OCI-LY3 (cell line): ENCODE measurements at regions not wholly inside any gene's neighbourhood (a gene's known extent, or its start where the extent isn't known, plus 50 kb on each side); places are given as distances from the start of the nearest gene placed in this dataset.

Experiments
- H2AFZ ChIP-seq: fragments of 200-600, 300-600 bp; shearing (Covaris generic); 2 replicates; pipeline ENCODE4 v1.6.0; 2014; ENCODE audit warnings: antibody characterized with exemption, low read depth, low read length
- H3K27ac ChIP-seq: fragments of 200-600, 300-600 bp; sonication (generic); 2 replicates; pipeline ENCODE4 v1.5.1; 2014; ENCODE audit warnings: mild to moderate bottlenecking, low read length, moderate library complexity, mixed read lengths
- H3K27me3 ChIP-seq: fragments of 200-600, 300-600 bp; sonication (generic); 2 replicates; pipeline ENCODE4 v1.6.1; 2014; ENCODE audit warnings: low read depth, low read length, mixed read lengths
- H3K36me3 ChIP-seq: fragments of 200-600, 300-600 bp; sonication (generic); replicated peaks from 2 replicates; pipeline ENCODE3; 2014; ENCODE audit warnings: low read depth, low read length, mixed read lengths
- H3K4me1 ChIP-seq: fragments of 300-600, 200-600 bp; sonication (generic); 2 replicates; pipeline ENCODE4 v1.6.1; 2014; ENCODE audit warnings: low read length, mixed read lengths
- H3K4me2 ChIP-seq: fragments of 200-600, 300-600 bp; sonication (generic); 2 replicates; pipeline ENCODE4 v1.6.1; 2014; ENCODE audit warnings: low read length, mixed read lengths
- H3K4me3 ChIP-seq: fragments of 300-600, 200-600 bp; sonication (generic); 2 replicates; pipeline ENCODE4 v1.5.1; 2014; ENCODE audit warnings: antibody characterized with exemption, mild to moderate bottlenecking, low read length, moderate library complexity
- H3K79me2 ChIP-seq: fragments of 300-600, 200-600 bp; shearing (Covaris generic); 2 replicates; pipeline ENCODE4 v1.6.1; 2014; ENCODE audit warnings: mild to moderate bottlenecking, low read length, mixed read lengths
- H3K9ac ChIP-seq: fragments of 300-600, 200-600 bp; shearing (Covaris generic); 2 replicates; pipeline ENCODE4 v1.6.0; 2014; ENCODE audit warnings: mild to moderate bottlenecking, low read length, moderate library complexity
- H3K9me3 ChIP-seq: fragments of 200-600, 300-600 bp; shearing (Covaris generic); 2 replicates; pipeline ENCODE4 v1.6.1; 2014; ENCODE audit warnings: low read length, mixed read lengths; ENCODE audit not compliant: insufficient read depth
- H4K20me1 ChIP-seq: fragments of 200-600, 300-600 bp; sonication (generic); 2 replicates; pipeline ENCODE4 v1.6.1; 2016; ENCODE audit warnings: low read length, mixed read lengths; ENCODE audit not compliant: insufficient read depth
- CTCF ChIP-seq: fragments of 200-600, 300-600 bp; sonication (generic); IDR thresholded peaks from 2 replicates; pipeline ENCODE4 v1.5.1; 2014; ENCODE audit warnings: antibody characterized with exemption, low read length, low read depth
- EZH2phosphoT487 ChIP-seq: fragments of 200-600 bp; shearing (Covaris generic); IDR thresholded peaks from 2 replicates; pipeline ENCODE4 v1.6.1; 2018; ENCODE audit warnings: antibody characterized with exemption, mixed run types, low read depth

GRCh38 chr7:156195276-156195675 is 383.0 kb upstream of the SHH start:
- Histone ChIP-seq H3K79me2 (no peaks in the 10 kb centered on the region), H3K4me2 (no peak overlapping the region), H3K9ac (no peak overlapping the region), H3K27me3 (peaks cover 3% of the 10 kb centered on the region; the same call in 1 of the 2 replicates), H3K27ac (no peak overlapping the region), H3K36me3 (no peaks in the 10 kb centered on the region), H2AFZ (no peak overlapping the region), H3K9me3 (no peaks in the 10 kb centered on the region), H3K4me3 (no peak overlapping the region), H4K20me1 (no peaks in the 10 kb centered on the region), H3K4me1 (no peaks in the 10 kb centered on the region)
- no peak for TF ChIP-seq EZH2phosphoT487
- TF ChIP-seq CTCF, result no peak

GRCh38 chr7:156194813-156195212 is 382.6 kb upstream of the SHH start:
- Histone ChIP-seq H4K20me1 (no peaks in the 10 kb centered on the region), H3K4me3 (no peak overlapping the region), H3K4me1 (no peaks in the 10 kb centered on the region), H3K27ac (no peak overlapping the region), H2AFZ (no peak overlapping the region), H3K27me3 (peaks cover under 1% of the 10 kb centered on the region; the same call in 1 of the 2 replicates), H3K79me2 (no peaks in the 10 kb centered on the region), H3K36me3 (no peaks in the 10 kb centered on the region), H3K9me3 (no peaks in the 10 kb centered on the region), H3K9ac (no peak overlapping the region), H3K4me2 (no peak overlapping the region)
- no peak for TF ChIP-seq EZH2phosphoT487
- TF ChIP-seq CTCF, result no peak

- H3K79me2 ChIP-seq, result no peaks in the 10 kb centered on the region
- H3K9me3 ChIP-seq, result no peaks in the 10 kb centered on the region
- no peak overlapping the region for H3K4me3 ChIP-seq
These were observed 380.7 kb upstream of the SHH start for GRCh38 chr7:156192921-156193320.

GRCh38 chr7:156191090-156191489 is 378.8 kb upstream of the SHH start:
- H3K9ac ChIP-seq, result no peak overlapping the region
- no peak overlapping the region for H3K27ac ChIP-seq
- H3K4me3 ChIP-seq, result no peak overlapping the region
- TF ChIP-seq CTCF (no peak), EZH2phosphoT487 (no peak)
- H3K36me3 ChIP-seq, result no peaks in the 10 kb centered on the region
- no peaks in the 10 kb centered on the region for H3K9me3 ChIP-seq
- H3K4me2 ChIP-seq, result no peak overlapping the region
- H3K79me2 ChIP-seq, result no peaks in the 10 kb centered on the region
- H3K4me1 ChIP-seq, result no peaks in the 10 kb centered on the region
- no peaks in the 10 kb centered on the region for H3K27me3 ChIP-seq
- H2AFZ ChIP-seq, result no peak overlapping the region
- H4K20me1 ChIP-seq, result no peaks in the 10 kb centered on the region

More at GRCh38 chr7:156192921-156193320, 380.7 kb upstream of the SHH start:
- Histone ChIP-seq H3K4me2 (no peak overlapping the region), H3K4me1 (no peaks in the 10 kb centered on the region), H3K36me3 (no peaks in the 10 kb centered on the region), H2AFZ (no peak overlapping the region), H3K9ac (no peak overlapping the region), H3K27ac (no peak overlapping the region), H4K20me1 (no peaks in the 10 kb centered on the region), H3K27me3 (no peaks in the 10 kb centered on the region)
- no peak for TF ChIP-seq CTCF
- TF ChIP-seq EZH2phosphoT487, result no peak
